ENCODE measurements at regions not wholly inside any gene's neighbourhood (a gene's known extent, or its start where the extent isn't known, plus 50 kb on each side); places are given as distances from the start of the nearest gene placed in this dataset.

GRCh38 chr14:101357038-101357437 lies 204.3 kb upstream of the DIO3 start:
- DNase-seq (ENCODE audit: low read depth, low spot score), result no peak
- Histone ChIP-seq H3K9ac (ENCODE audit: insufficient read length) (no peak overlapping the region), H3K9me3 (ENCODE audit: low read depth, low read length) (no peaks in the 10 kb centered on the region), H3K36me3 (ENCODE audit: insufficient read depth, low read length) (no peaks in the 10 kb centered on the region), H3K27ac (no peak overlapping the region), H3K4me3 (no peak overlapping the region)
- TF ChIP-seq POLR2AphosphoS5 (IDR thresholded peaks at IDR 0.05; ENCODE audit: borderline replicate concordance, low read depth, low read length) (no peak), FOXP2 (optimal IDR thresholded peaks at IDR 0.05; ENCODE audit: control extremely low read depth, extremely low read length, insufficient read depth) (no peak), EZH2 (IDR thresholded peaks at IDR 0.05) (no peak)

- Histone ChIP-seq H3K27ac (no peak overlapping the region), H3K9me3 (ENCODE audit: low read depth, low read length) (no peaks in the 10 kb centered on the region), H3K36me3 (ENCODE audit: insufficient read depth, low read length) (no peaks in the 10 kb centered on the region), H3K4me3 (no peak overlapping the region), H3K9ac (ENCODE audit: insufficient read length) (no peak overlapping the region)
- DNase-seq (ENCODE audit: low read depth, low spot score), result no peak
- TF ChIP-seq FOXP2 (optimal IDR thresholded peaks at IDR 0.05; ENCODE audit: control extremely low read depth, extremely low read length, insufficient read depth), result no peak
- no peak for TF ChIP-seq EZH2 (IDR thresholded peaks at IDR 0.05)
- TF ChIP-seq POLR2AphosphoS5 (IDR thresholded peaks at IDR 0.05; ENCODE audit: borderline replicate concordance, low read depth, low read length), result no peak
Measured at GRCh38 chr14:101357559-101358319, 203.6 kb upstream of the DIO3 start.

GRCh38 chr14:101358320-101359125 lies 202.8 kb upstream of the DIO3 start:
- no peaks in the 10 kb centered on the region for H3K9me3 ChIP-seq (ENCODE audit: low read depth, low read length)
- no peak overlapping the region for H3K9ac ChIP-seq (ENCODE audit: insufficient read length)
- H3K36me3 ChIP-seq (ENCODE audit: insufficient read depth, low read length), result no peaks in the 10 kb centered on the region
- DNase-seq (ENCODE audit: low read depth, low spot score), result no peak
- H3K4me3 ChIP-seq, result no peak overlapping the region
- TF ChIP-seq FOXP2 (optimal IDR thresholded peaks at IDR 0.05; ENCODE audit: control extremely low read depth, extremely low read length, insufficient read depth), result no peak
- no peak overlapping the region for H3K27ac ChIP-seq

GRCh38 chr14:101359221-101360053 lies 201.9 kb upstream of the DIO3 start:
- H3K9ac ChIP-seq (ENCODE audit: insufficient read length), result no peak overlapping the region
- H3K9me3 ChIP-seq (ENCODE audit: low read depth, low read length), result no peaks in the 10 kb centered on the region
- no peaks in the 10 kb centered on the region for H3K36me3 ChIP-seq (ENCODE audit: insufficient read depth, low read length)
- H3K27ac ChIP-seq, result no peak overlapping the region
- H3K4me3 ChIP-seq, result no peak overlapping the region
- no peak for DNase-seq (ENCODE audit: low read depth, low spot score)
- TF ChIP-seq EZH2 (IDR thresholded peaks at IDR 0.05), result no peak
- no peak for TF ChIP-seq FOXP2 (optimal IDR thresholded peaks at IDR 0.05; ENCODE audit: control extremely low read depth, extremely low read length, insufficient read depth)
- no peak for TF ChIP-seq POLR2AphosphoS5 (IDR thresholded peaks at IDR 0.05; ENCODE audit: borderline replicate concordance, low read depth, low read length)

GRCh38 chr14:101360054-101360911 lies 201.0 kb upstream of the DIO3 start:
- H3K36me3 ChIP-seq (ENCODE audit: insufficient read depth, low read length), result no peaks in the 10 kb centered on the region
- no peak overlapping the region for H3K27ac ChIP-seq
- H3K9me3 ChIP-seq (ENCODE audit: low read depth, low read length), result no peaks in the 10 kb centered on the region
- TF ChIP-seq POLR2AphosphoS5 (IDR thresholded peaks at IDR 0.05; ENCODE audit: borderline replicate concordance, low read depth, low read length), result no peak
- no peak for TF ChIP-seq FOXP2 (optimal IDR thresholded peaks at IDR 0.05; ENCODE audit: control extremely low read depth, extremely low read length, insufficient read depth)
- no peak for TF ChIP-seq EZH2 (IDR thresholded peaks at IDR 0.05)
- no peak for DNase-seq (ENCODE audit: low read depth, low spot score)
- H3K4me3 ChIP-seq, result no peak overlapping the region
- H3K9ac ChIP-seq (ENCODE audit: insufficient read length), result no peak overlapping the region

GRCh38 chr14:101361044-101361443 lies 200.3 kb upstream of the DIO3 start:
- DNase-seq (ENCODE audit: low read depth, low spot score), result no peak
- Histone ChIP-seq H3K9ac (ENCODE audit: insufficient read length) (no peak overlapping the region), H3K4me3 (no peak overlapping the region), H3K36me3 (ENCODE audit: insufficient read depth, low read length) (no peaks in the 10 kb centered on the region), H3K9me3 (ENCODE audit: low read depth, low read length) (no peaks in the 10 kb centered on the region), H3K27ac (no peak overlapping the region)
- TF ChIP-seq FOXP2 (optimal IDR thresholded peaks at IDR 0.05; ENCODE audit: control extremely low read depth, extremely low read length, insufficient read depth) (no peak), POLR2AphosphoS5 (IDR thresholded peaks at IDR 0.05; ENCODE audit: borderline replicate concordance, low read depth, low read length) (no peak), EZH2 (IDR thresholded peaks at IDR 0.05) (no peak)

GRCh38 chr14:101361451-101362433 lies 199.6 kb upstream of the DIO3 start:
- no peak overlapping the region for H3K27ac ChIP-seq
- no peak overlapping the region for H3K9ac ChIP-seq (ENCODE audit: insufficient read length)
- H3K9me3 ChIP-seq (ENCODE audit: low read depth, low read length), result no peaks in the 10 kb centered on the region
- no peak overlapping the region for H3K4me3 ChIP-seq
- no peaks in the 10 kb centered on the region for H3K36me3 ChIP-seq (ENCODE audit: insufficient read depth, low read length)
- TF ChIP-seq FOXP2 (optimal IDR thresholded peaks at IDR 0.05; ENCODE audit: control extremely low read depth, extremely low read length, insufficient read depth) (no peak), POLR2AphosphoS5 (IDR thresholded peaks at IDR 0.05; ENCODE audit: borderline replicate concordance, low read depth, low read length) (no peak)
- no peak for DNase-seq (ENCODE audit: low read depth, low spot score)

All from SK-N-MC (cell line).